GM13976 (cell line): ENCODE measurements at regions not wholly inside any gene's neighbourhood (a gene's known extent, or its start where the extent isn't known, plus 50 kb on each side); places are given as distances from the start of the nearest gene placed in this dataset.

Experiments
- DNase-seq: peaks from one replicate; pipeline ENCODE4 v3.0.0; 2012; ENCODE audit warnings: low spot score
- in situ Hi-C: fragments of 300-500 bp; cut with MboI; formaldehyde crosslinking; loops from one replicate; pipeline ENCODE4 v1.12.0; 2022; ENCODE audit warnings: low sequenced_read_pairs, mixed read lengths, inconsistent platforms; ENCODE audit not compliant: unreplicated experiment
- TF ChIP-seq, protein P1 (sequence below): IDR thresholded peaks from 2 replicates; pipeline ENCODE4 v1.5.1; 2012; ENCODE audit warnings: borderline replicate concordance, mild to moderate bottlenecking; ENCODE audit not compliant: insufficient read depth; ENCODE audit errors: extremely low read depth, missing control alignments, control extremely low read depth

DNA sequence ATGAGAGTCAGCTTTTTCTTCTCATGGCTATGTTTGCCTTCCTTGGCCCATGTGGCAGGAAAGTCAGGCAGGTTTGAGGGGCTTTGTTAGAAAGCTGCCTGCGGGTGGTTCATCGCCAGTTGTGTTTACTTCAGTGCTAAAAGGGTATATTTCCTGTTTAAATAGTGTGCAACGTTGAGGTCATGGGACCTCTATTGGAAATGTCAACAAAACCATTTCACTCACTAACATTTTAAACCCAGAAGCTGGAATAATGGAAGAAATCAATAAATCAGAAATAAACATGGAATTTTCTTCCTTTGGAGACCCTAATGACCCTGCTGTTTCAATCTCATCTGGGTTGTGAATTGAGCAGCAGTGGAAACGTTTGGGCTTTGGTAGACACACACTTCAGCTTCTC lies 185.8 kb downstream of the ANKRD50 start:
- no peak for DNase-seq
- in situ Hi-C loops = no loop called here
- TF ChIP-seq, protein P1, sequence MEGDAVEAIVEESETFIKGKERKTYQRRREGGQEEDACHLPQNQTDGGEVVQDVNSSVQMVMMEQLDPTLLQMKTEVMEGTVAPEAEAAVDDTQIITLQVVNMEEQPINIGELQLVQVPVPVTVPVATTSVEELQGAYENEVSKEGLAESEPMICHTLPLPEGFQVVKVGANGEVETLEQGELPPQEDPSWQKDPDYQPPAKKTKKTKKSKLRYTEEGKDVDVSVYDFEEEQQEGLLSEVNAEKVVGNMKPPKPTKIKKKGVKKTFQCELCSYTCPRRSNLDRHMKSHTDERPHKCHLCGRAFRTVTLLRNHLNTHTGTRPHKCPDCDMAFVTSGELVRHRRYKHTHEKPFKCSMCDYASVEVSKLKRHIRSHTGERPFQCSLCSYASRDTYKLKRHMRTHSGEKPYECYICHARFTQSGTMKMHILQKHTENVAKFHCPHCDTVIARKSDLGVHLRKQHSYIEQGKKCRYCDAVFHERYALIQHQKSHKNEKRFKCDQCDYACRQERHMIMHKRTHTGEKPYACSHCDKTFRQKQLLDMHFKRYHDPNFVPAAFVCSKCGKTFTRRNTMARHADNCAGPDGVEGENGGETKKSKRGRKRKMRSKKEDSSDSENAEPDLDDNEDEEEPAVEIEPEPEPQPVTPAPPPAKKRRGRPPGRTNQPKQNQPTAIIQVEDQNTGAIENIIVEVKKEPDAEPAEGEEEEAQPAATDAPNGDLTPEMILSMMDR = no peak

DNA sequence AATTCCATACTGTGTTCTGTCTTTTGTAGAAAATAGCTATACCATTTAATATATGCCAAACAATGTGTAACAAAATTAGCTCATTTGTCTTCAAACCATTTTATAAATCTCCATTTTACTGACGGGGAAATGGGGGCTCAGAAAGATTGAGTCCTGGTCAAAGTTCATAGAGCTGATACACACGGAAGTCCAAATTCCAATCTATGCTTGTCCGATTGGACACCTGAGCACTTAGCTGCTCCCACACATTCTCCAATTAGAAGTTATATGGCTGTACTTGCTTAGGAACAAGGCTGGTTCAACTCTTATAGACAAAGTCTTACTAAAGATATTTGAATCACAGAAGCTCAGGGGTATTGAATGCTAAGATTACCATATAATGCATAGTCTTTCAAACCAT lies 185.2 kb downstream of the ANKRD50 start:
- TF ChIP-seq, protein P1 = no peak
- no peak for DNase-seq
- in situ Hi-C loops = no loop called here

DNA sequence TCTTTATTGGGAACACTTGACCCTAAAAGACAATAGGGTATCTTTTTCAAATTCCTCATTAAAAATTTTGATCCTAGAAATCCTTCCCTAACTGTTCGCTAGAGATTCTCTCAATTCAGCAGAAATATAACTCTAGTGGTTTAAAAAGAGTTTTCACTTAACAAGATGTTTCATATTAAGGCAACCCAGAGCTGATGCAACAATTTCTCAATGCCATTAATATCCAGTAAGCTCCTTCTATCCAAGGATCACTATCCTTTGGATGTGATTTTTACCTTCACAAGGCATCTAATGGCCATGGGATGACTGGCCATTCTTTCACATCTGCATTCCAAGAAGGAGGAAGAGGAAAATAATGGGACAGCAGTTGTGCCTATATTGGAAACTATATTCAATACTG lies 183.4 kb downstream of the ANKRD50 start:
- TF ChIP-seq, protein P1 = no peak
- no peak for DNase-seq
- in situ Hi-C loops = no loop called here

- in situ Hi-C loops = no loop called here
- TF ChIP-seq, protein P1 = no peak
- DNase-seq = no peak
Measured at GRCh38 chr4:124530464-124531077, 182.0 kb downstream of the ANKRD50 start.

DNA sequence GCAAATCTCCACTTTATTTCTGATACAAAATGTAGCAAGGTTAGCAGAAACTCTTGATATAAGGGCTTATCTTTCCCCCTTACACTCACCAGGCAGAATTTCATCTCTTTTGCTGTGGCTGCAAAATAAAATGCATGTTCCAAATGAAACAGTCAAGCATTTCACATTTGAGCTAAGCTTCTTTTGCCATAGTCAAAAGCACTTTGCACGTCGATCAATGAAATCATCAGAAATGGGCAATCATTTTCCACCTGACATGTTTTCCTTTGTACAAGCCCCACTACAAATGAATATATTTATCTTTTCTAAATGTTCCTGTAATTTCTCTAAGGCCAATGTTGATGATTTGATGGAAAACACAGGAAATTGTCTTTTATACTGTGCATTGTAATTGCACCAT lies 178.4 kb downstream of the ANKRD50 start:
- DNase-seq = no peak
- in situ Hi-C loops = no loop called here
- TF ChIP-seq, protein P1 = no peak

GRCh38 chr4:124535003-124535402 lies 177.5 kb downstream of the ANKRD50 start:
- DNase-seq = no peak
- in situ Hi-C loops = no loop called here
- TF ChIP-seq, protein P1 = no peak
